ENCODE measurements at regions not wholly inside any gene's neighbourhood (a gene's known extent, or its start where the extent isn't known, plus 50 kb on each side); places are given as distances from the start of the nearest gene placed in this dataset.

- no peak for TF ChIP-seq CTCF (IDR thresholded peaks at IDR 0.05)
- no peak for TF ChIP-seq POLR2A (IDR thresholded peaks at IDR 0.05)
Observed at GRCh38 chr15:47584316-47584715, 133.0 kb upstream of the SEMA6D start.

All from thyroid gland (tissue), 4 donors.